SJSA1 (cell line): ENCODE measurements at regions not wholly inside any gene's neighbourhood (a gene's known extent, or its start where the extent isn't known, plus 50 kb on each side); places are given as distances from the start of the nearest gene placed in this dataset.
"Not testable (repeated sequence)": the region's sequence is repeated elsewhere in the genome, so short reads cannot be mapped to it uniquely, and the experiment has no call there.

ENCODE experiments used
- DNase-seq, 2 experiments: peaks; one replicate each; pipeline ENCODE4 v3.0.0-alpha.2; 2015 to 2020; ENCODE audit warnings: low spot score in 2 of 2, low read depth in 1 of 2
- H3K27ac ChIP-seq: fragments of 250-450 bp; sonication (Bioruptor Pico); 2 replicates; pipeline ENCODE4 v1.5.1; 2020; ENCODE audit warnings: mild to moderate bottlenecking, moderate library complexity
- H3K27me3 ChIP-seq: fragments of 250-450 bp; sonication (Bioruptor Pico); replicated peaks from 2 replicates; pipeline ENCODE4 v1.5.1; 2020; ENCODE audit warnings: mild to moderate bottlenecking, moderate library complexity
- H3K36me3 ChIP-seq: fragments of 250-450 bp; sonication (Bioruptor Pico); 2 replicates; pipeline ENCODE4 v1.5.1; 2020; ENCODE audit warnings: mild to moderate bottlenecking
- H3K4me1 ChIP-seq: fragments of 250-450 bp; sonication (Bioruptor Pico); replicated peaks from 2 replicates; pipeline ENCODE4 v1.6.1; 2021; ENCODE audit warnings: mild to moderate bottlenecking
- H3K4me3 ChIP-seq: fragments of 250-450 bp; sonication (Bioruptor Pico); 2 replicates; pipeline ENCODE4 v1.5.1; 2020; ENCODE audit warnings: mild to moderate bottlenecking
- H3K9me3 ChIP-seq: fragments of 250-450 bp; sonication (Bioruptor Pico); replicated peaks from 2 replicates; pipeline ENCODE4 v1.5.1; 2020; ENCODE audit warnings: mild to moderate bottlenecking

GRCh38 chr5:164303646-164304215 is 798.3 kb downstream of the MAT2B start:
- H3K4me3 ChIP-seq, result no peak overlapping the region
- no peak overlapping the region for H3K27ac ChIP-seq
- no peaks in the 10 kb centered on the region for H3K27me3 ChIP-seq
- H3K9me3 ChIP-seq, result no peaks in the 10 kb centered on the region
- H3K4me1 ChIP-seq, result no peaks in the 10 kb centered on the region
- H3K36me3 ChIP-seq, result no peaks in the 10 kb centered on the region
- no peak for DNase-seq

GRCh38 chr5:164306662-164307061 is 801.2 kb downstream of the MAT2B start:
- Histone ChIP-seq H3K36me3 (no peaks in the 10 kb centered on the region), H3K27me3 (no peaks in the 10 kb centered on the region), H3K27ac (no peak overlapping the region), H3K4me3 (no peak overlapping the region), H3K4me1 (no peaks in the 10 kb centered on the region), H3K9me3 (no peaks in the 10 kb centered on the region)
- DNase-seq, result no peak

GRCh38 chr5:164312801-164313200 is 807.4 kb downstream of the MAT2B start:
- Histone ChIP-seq H3K36me3 (no peaks in the 10 kb centered on the region), H3K27ac (no peak overlapping the region), H3K4me1 (no peaks in the 10 kb centered on the region), H3K4me3 (no peak overlapping the region), H3K9me3 (no peaks in the 10 kb centered on the region; the same call in 1 of the 2 replicates), H3K27me3 (no peaks in the 10 kb centered on the region)
- no peak for DNase-seq

GRCh38 chr5:164317676-164318075 is 812.3 kb downstream of the MAT2B start:
- Histone ChIP-seq H3K27me3 (no peaks in the 10 kb centered on the region), H3K9me3 (peaks cover 8% of the 10 kb centered on the region), H3K4me1 (no peaks in the 10 kb centered on the region), H3K36me3 (no peaks in the 10 kb centered on the region), H3K27ac (no peak overlapping the region), H3K4me3 (no peak overlapping the region)
- no peak for DNase-seq

GRCh38 chr5:164319161-164319560 is 813.7 kb downstream of the MAT2B start:
- DNase-seq, result no peak
- H3K4me3 ChIP-seq, result no peak overlapping the region
- H3K36me3 ChIP-seq, result no peaks in the 10 kb centered on the region
- H3K27me3 ChIP-seq, result no peaks in the 10 kb centered on the region
- H3K27ac ChIP-seq, result no peak overlapping the region
- peaks cover 8% of the 10 kb centered on the region for H3K9me3 ChIP-seq
- H3K4me1 ChIP-seq, result no peaks in the 10 kb centered on the region

GRCh38 chr5:164324239-164324638 is 818.8 kb downstream of the MAT2B start:
- DNase-seq, result no peak
- Histone ChIP-seq H3K4me1 (no peaks in the 10 kb centered on the region), H3K27me3 (no peaks in the 10 kb centered on the region), H3K4me3 (no peak overlapping the region), H3K9me3 (peaks cover 19% of the 10 kb centered on the region; the same call in 1 of the 2 replicates), H3K27ac (no peak overlapping the region), H3K36me3 (no peaks in the 10 kb centered on the region)

GRCh38 chr5:164326219-164326618 is 820.8 kb downstream of the MAT2B start:
- Histone ChIP-seq H3K4me1 (no peaks in the 10 kb centered on the region), H3K27ac (no peak overlapping the region), H3K27me3 (no peaks in the 10 kb centered on the region), H3K4me3 (no peak overlapping the region), H3K36me3 (no peaks in the 10 kb centered on the region), H3K9me3 (peaks cover 14% of the 10 kb centered on the region; the same call in 1 of the 2 replicates)
- no peak for DNase-seq

- H3K4me1 ChIP-seq, DNase-seq, H3K27me3 ChIP-seq, H3K4me3 ChIP-seq, H3K27ac ChIP-seq, H3K36me3 ChIP-seq: not testable (repeated sequence)
- H3K9me3 ChIP-seq, result peaks cover 11% of the 10 kb centered on the region; the same call in 1 of the 2 replicates
Measured at GRCh38 chr5:164327166-164327565, 821.7 kb downstream of the MAT2B start.

- Histone ChIP-seq H3K27me3 (no peaks in the 10 kb centered on the region), H3K9me3 (0 out of 2 replicates have a peak, but pooled peaks cover 3% of the 10 kb centered on the region), H3K4me3 (no peak overlapping the region), H3K4me1 (peaks cover 16% of the 10 kb centered on the region), H3K27ac (no peak overlapping the region), H3K36me3 (no peaks in the 10 kb centered on the region)
- DNase-seq, result no peak
Measured at GRCh38 chr5:164332349-164333196, 827.2 kb downstream of the MAT2B start.

- Histone ChIP-seq H3K4me1 (peaks cover 16% of the 10 kb centered on the region), H3K9me3 (0 out of 2 replicates have a peak, but pooled peaks cover 3% of the 10 kb centered on the region), H3K36me3 (no peaks in the 10 kb centered on the region), H3K27me3 (no peaks in the 10 kb centered on the region), H3K27ac (peak overlapping the region; percentile 33), H3K4me3 (no peak overlapping the region)
- peak in 1 of 2 experiments; percentile 42 for DNase-seq
Measured at GRCh38 chr5:164335837-164336236, 830.4 kb downstream of the MAT2B start.

- no peaks in the 10 kb centered on the region for H3K36me3 ChIP-seq
- DNase-seq, result no peak
- H3K4me1 ChIP-seq, result peaks cover 16% of the 10 kb centered on the region
- H3K4me3 ChIP-seq, result no peak overlapping the region
- no peaks in the 10 kb centered on the region for H3K27me3 ChIP-seq
- H3K27ac ChIP-seq, result peak overlapping the region; percentile 33
- peaks cover 3% of the 10 kb centered on the region; the same call in 1 of the 2 replicates for H3K9me3 ChIP-seq
Measured at GRCh38 chr5:164336276-164336675, 830.9 kb downstream of the MAT2B start.

- peaks cover 3% of the 10 kb centered on the region; the same call in 1 of the 2 replicates for H3K9me3 ChIP-seq
- H3K36me3 ChIP-seq, result no peaks in the 10 kb centered on the region
- H3K4me1 ChIP-seq, result peaks cover 16% of the 10 kb centered on the region
- H3K27ac ChIP-seq, result no peak overlapping the region
- peak in 1 of 2 experiments; percentile 63 for DNase-seq
- no peak overlapping the region for H3K4me3 ChIP-seq
- H3K27me3 ChIP-seq, result no peaks in the 10 kb centered on the region
Measured at GRCh38 chr5:164336906-164337305, 831.5 kb downstream of the MAT2B start.

- Histone ChIP-seq H3K36me3 (no peaks in the 10 kb centered on the region), H3K4me3 (no peak overlapping the region), H3K27ac (no peak overlapping the region), H3K4me1 (peaks cover 22% of the 10 kb centered on the region), H3K9me3 (peaks cover 3% of the 10 kb centered on the region; the same call in 1 of the 2 replicates), H3K27me3 (no peaks in the 10 kb centered on the region)
- DNase-seq, result no peak
Measured at GRCh38 chr5:164341056-164341619, 835.7 kb downstream of the MAT2B start.
